PFSK-1 (cell line): ENCODE measurements at regions not wholly inside any gene's neighbourhood (a gene's known extent, or its start where the extent isn't known, plus 50 kb on each side); places are given as distances from the start of the nearest gene placed in this dataset.

Source experiments
- FOXP2 ChIP-seq: optimal IDR thresholded peaks from 2 replicates; pipeline ENCODE3; 2011; ENCODE audit warnings: borderline replicate concordance, control low read depth, inconsistent platforms; ENCODE audit not compliant: insufficient read depth; ENCODE audit errors: extremely low read length, extremely low read depth
- POLR2AphosphoS5 ChIP-seq: IDR thresholded peaks from 2 replicates; pipeline ENCODE4 v1.6.1; 2012; ENCODE audit warnings: low read depth, mild to moderate bottlenecking, control low read depth, low read length, moderate library complexity
- SIN3A ChIP-seq: IDR thresholded peaks from 2 replicates; pipeline ENCODE4 v1.6.1; 2012; ENCODE audit warnings: mild to moderate bottlenecking, low read length, moderate library complexity, borderline replicate concordance; ENCODE audit not compliant: insufficient read depth
- TAF1 ChIP-seq: IDR thresholded peaks from 2 replicates; pipeline ENCODE4 v1.6.1; 2012; ENCODE audit warnings: low read length, control low read depth, borderline replicate concordance; ENCODE audit not compliant: insufficient read depth
- TF ChIP-seq, protein P1 (sequence below), 2 experiments: IDR thresholded peaks; 2 replicates each; pipeline versions ENCODE4 v1.6.1 to v1.8.0; 2011 to 2012; ENCODE audit warnings: low read depth in 2 of 2, low read length in 2 of 2, control low read depth in 1 of 2, inconsistent platforms in 1 of 2, mild to moderate bottlenecking in 1 of 2, moderate library complexity in 1 of 2; ENCODE audit not compliant: insufficient read depth in 1 of 2

DNA sequence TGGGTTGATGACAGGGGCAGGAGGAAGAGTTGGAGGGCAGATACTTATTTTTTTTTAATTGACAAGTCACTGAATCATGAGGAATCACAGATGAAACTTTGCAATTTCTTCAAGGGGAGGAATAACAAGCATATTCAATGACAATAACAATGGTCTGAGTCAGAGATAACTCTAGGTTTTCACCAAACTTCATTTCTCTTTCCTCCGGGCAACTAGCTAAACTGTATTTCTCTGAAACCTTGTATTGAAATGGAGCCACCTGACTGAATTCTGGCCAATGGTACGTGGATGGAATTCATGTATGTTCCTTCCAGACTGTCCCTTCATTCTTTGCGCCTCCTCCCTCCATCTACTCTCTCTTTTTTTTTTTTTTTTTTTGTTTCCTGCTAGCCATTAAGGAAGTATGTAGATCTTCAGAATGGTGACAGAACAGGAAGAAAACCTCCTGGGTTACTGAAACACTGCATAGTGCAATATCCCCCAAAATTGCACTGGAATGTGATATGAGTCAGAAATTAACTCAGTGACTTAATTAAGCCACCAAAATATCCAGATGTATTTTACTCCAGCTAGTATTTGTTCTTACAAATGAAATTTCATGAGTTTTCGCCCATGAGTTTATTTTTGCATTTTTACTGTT is 495.4 kb downstream of the OTOL1 start:
- TF ChIP-seq POLR2AphosphoS5: no peak
- no peak for TF ChIP-seq SIN3A
- no peak for TF ChIP-seq FOXP2

DNA sequence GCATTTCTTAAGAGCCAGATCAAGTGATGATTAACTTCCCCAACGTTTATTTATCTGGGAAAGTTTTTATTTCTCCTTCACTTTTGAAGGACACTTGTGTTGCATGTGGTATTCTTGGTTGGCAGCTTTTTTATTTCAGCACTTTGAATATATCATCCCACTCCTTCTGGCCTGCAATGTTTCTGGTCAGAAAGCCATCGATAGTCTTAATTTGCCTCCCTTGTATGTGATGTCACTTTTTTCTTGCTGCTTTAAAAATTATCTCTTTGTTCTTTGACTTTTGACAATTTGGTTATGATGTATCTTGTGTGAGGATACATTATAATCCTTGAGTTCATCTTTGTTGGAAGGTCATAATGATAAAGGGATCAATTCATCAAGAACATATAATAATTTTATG is 503.2 kb downstream of the OTOL1 start:
- no peak for TF ChIP-seq POLR2AphosphoS5
- TF ChIP-seq SIN3A: no peak
- TF ChIP-seq, protein P1, sequence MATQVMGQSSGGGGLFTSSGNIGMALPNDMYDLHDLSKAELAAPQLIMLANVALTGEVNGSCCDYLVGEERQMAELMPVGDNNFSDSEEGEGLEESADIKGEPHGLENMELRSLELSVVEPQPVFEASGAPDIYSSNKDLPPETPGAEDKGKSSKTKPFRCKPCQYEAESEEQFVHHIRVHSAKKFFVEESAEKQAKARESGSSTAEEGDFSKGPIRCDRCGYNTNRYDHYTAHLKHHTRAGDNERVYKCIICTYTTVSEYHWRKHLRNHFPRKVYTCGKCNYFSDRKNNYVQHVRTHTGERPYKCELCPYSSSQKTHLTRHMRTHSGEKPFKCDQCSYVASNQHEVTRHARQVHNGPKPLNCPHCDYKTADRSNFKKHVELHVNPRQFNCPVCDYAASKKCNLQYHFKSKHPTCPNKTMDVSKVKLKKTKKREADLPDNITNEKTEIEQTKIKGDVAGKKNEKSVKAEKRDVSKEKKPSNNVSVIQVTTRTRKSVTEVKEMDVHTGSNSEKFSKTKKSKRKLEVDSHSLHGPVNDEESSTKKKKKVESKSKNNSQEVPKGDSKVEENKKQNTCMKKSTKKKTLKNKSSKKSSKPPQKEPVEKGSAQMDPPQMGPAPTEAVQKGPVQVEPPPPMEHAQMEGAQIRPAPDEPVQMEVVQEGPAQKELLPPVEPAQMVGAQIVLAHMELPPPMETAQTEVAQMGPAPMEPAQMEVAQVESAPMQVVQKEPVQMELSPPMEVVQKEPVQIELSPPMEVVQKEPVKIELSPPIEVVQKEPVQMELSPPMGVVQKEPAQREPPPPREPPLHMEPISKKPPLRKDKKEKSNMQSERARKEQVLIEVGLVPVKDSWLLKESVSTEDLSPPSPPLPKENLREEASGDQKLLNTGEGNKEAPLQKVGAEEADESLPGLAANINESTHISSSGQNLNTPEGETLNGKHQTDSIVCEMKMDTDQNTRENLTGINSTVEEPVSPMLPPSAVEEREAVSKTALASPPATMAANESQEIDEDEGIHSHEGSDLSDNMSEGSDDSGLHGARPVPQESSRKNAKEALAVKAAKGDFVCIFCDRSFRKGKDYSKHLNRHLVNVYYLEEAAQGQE (IDR thresholded peaks at IDR 0.05; ENCODE audit: insufficient read depth in 1 of 2, low read depth in 2 of 2, low read length in 2 of 2): no peak
- TF ChIP-seq FOXP2: no peak
- TF ChIP-seq TAF1: no peak

DNA sequence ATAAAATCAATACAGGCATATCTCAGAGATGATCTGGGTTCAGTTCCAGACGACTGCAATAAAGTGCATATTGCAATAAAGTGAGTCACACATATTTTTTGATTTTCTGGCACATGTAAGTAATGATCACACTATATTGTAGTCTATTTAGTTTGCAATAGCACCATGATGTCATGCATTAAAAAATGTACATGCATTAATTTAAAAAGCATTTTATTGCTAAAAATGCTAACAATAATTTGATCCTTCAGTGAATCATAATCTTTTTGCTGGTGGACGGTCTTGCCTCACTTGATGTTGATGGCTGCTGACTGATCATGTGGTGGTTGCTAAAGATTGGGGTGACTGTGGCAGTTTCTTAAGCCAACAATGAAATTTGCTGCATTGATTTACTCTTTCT is 511.1 kb downstream of the OTOL1 start:
- TF ChIP-seq FOXP2: no peak
- no peak for TF ChIP-seq TAF1
- no peak for TF ChIP-seq POLR2AphosphoS5
- TF ChIP-seq SIN3A: no peak
- TF ChIP-seq, protein P1 (IDR thresholded peaks at IDR 0.05; ENCODE audit: insufficient read depth in 1 of 2, low read depth in 2 of 2, low read length in 2 of 2): no peak

DNA sequence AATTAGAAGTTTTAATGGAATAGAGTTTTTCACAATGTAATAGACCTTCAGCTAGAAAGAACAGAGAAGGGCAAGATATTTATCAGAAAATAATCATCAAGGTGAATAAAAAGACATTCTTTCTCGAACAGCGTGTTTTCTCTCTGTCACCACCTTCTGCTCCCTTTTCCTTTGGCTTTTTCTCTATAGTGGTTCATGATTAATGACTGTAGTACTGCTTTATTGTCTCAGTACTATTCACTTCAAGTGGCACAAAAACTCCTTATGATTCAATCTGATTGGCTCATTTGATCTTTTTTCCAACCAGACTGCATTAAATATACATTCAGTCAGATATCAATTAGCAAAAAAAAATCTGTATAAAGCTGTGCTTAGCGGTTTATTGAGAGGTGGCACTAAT is 516.0 kb downstream of the OTOL1 start:
- TF ChIP-seq TAF1 (no peak), POLR2AphosphoS5 (no peak), SIN3A (no peak), FOXP2 (no peak)
- TF ChIP-seq, protein P1 (IDR thresholded peaks at IDR 0.05; ENCODE audit: insufficient read depth in 1 of 2, low read depth in 2 of 2, low read length in 2 of 2): no peak

DNA sequence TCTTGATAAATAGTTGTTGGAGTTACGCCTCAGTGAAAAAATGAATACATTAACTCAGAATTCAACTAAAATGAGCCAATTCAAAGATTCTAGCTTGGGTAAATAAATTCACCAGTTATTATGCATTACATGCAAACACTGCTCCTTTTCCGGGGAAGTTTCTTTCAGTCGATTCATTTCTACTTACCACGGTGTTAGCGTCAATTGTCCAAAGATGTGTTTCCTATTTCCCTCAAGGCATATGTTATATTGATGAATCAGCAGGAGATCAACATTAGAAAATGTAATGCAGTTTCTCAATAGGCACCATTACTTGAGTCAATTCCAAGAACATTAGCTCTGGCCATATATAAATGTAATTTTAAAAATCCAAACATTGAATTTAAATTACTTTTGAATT is 517.7 kb downstream of the OTOL1 start:
- no peak for TF ChIP-seq FOXP2
- TF ChIP-seq POLR2AphosphoS5: no peak

DNA sequence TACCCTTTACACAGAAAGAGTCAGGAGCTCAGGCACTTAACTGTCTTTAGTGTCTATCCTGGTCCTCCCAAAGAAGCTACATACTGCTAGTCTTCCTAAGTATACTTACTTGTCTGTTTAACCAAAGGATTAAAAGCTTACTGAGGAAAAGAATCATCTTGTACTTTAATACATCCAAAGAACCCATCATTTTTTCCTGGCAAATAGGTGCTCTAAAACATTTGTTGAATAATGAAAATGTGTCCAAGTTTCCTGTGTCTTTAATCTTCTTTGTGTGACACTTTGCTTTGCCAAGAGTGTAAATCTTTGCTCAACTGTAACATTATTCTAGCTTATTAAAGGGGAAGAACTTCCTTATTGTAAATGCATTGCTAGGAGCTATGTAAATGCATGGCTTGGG is 519.2 kb downstream of the OTOL1 start:
- no peak for TF ChIP-seq POLR2AphosphoS5
- TF ChIP-seq SIN3A: no peak
- TF ChIP-seq FOXP2: no peak
- TF ChIP-seq, protein P1 (IDR thresholded peaks at IDR 0.05; ENCODE audit: insufficient read depth in 1 of 2, low read depth in 2 of 2, low read length in 2 of 2): no peak
- TF ChIP-seq TAF1: no peak
